Lower leg skin (tissue), 4 donors: ENCODE measurements at regions not wholly inside any gene's neighbourhood (a gene's known extent, or its start where the extent isn't known, plus 50 kb on each side); places are given as distances from the start of the nearest gene placed in this dataset.

Source experiments
- DNase-seq, 2 donors: peaks; one replicate each; pipeline ENCODE4 v3.0.0-alpha.2; 2019; ENCODE audit warnings: low spot score in 2 of 2
- H3K4me3 ChIP-seq: fragments of 200-600 bp; sonication (generic); 2 replicates; pipeline ENCODE4 v1.5.1; 2017; ENCODE audit warnings: mild to moderate bottlenecking, low read depth; ENCODE audit not compliant: poor library complexity, severe bottlenecking
- POLR2A ChIP-seq, 2 donors: fragments of 450-650 bp; IDR thresholded peaks; one replicate each; pipeline ENCODE4 v1.6.1; 2016 to 2017; ENCODE audit warnings: antibody characterized with exemption in 2 of 2, mild to moderate bottlenecking in 1 of 2, moderate library complexity in 1 of 2
- WGBS, 2 donors: methylation state at CpG; one replicate each; pipeline ENCODE4 v1.1.5; 2018; 5-methylcytosine and 5-hydroxymethylcytosine counted together
- intact Hi-C: fragments of 100-400 bp; cut with DNase I; formaldehyde crosslinking; loops from one replicate; pipeline ENCODE4 v1.15.0; 2023; ENCODE audit warnings: low total_unique reads
- TF ChIP-seq, protein P1 (sequence below), 3 donors: fragments of 450-650 bp; IDR thresholded peaks; one replicate each; pipeline ENCODE4 v1.5.1; 2016; ENCODE audit warnings: antibody characterized with exemption in 3 of 3, mild to moderate bottlenecking in 3 of 3, moderate library complexity in 2 of 3

GRCh38 chr5:103895738-103896137 is 333.1 kb upstream of the NUDT12 start:
- no peak for DNase-seq
- H3K4me3 ChIP-seq: no peak overlapping the region
- TF ChIP-seq, protein P1, sequence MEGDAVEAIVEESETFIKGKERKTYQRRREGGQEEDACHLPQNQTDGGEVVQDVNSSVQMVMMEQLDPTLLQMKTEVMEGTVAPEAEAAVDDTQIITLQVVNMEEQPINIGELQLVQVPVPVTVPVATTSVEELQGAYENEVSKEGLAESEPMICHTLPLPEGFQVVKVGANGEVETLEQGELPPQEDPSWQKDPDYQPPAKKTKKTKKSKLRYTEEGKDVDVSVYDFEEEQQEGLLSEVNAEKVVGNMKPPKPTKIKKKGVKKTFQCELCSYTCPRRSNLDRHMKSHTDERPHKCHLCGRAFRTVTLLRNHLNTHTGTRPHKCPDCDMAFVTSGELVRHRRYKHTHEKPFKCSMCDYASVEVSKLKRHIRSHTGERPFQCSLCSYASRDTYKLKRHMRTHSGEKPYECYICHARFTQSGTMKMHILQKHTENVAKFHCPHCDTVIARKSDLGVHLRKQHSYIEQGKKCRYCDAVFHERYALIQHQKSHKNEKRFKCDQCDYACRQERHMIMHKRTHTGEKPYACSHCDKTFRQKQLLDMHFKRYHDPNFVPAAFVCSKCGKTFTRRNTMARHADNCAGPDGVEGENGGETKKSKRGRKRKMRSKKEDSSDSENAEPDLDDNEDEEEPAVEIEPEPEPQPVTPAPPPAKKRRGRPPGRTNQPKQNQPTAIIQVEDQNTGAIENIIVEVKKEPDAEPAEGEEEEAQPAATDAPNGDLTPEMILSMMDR (IDR thresholded peaks at IDR 0.05): no peak
- no peak for TF ChIP-seq POLR2A (IDR thresholded peaks at IDR 0.05)
- WGBS, 2 donors: 83 to 96% methylated on average over 2 of the region's 2 CpGs
- intact Hi-C loops: no loop called here

GRCh38 chr5:103894882-103895281 is 332.3 kb upstream of the NUDT12 start:
- no peak for DNase-seq
- TF ChIP-seq, protein P1 (IDR thresholded peaks at IDR 0.05): no peak
- TF ChIP-seq POLR2A (IDR thresholded peaks at IDR 0.05): no peak

GRCh38 chr5:103891151-103891550 is 328.6 kb upstream of the NUDT12 start:
- intact Hi-C loops: no loop called here
- TF ChIP-seq, protein P1 (IDR thresholded peaks at IDR 0.05): no peak
- no peak for TF ChIP-seq POLR2A (IDR thresholded peaks at IDR 0.05)
- 62 to 68% methylated on average over 2 of the region's 2 CpGs for WGBS, 2 donors
- H3K4me3 ChIP-seq: no peak overlapping the region
- no peak for DNase-seq

More at GRCh38 chr5:103894882-103895281, 332.3 kb upstream of the NUDT12 start:
- intact Hi-C loops: no loop called here
- H3K4me3 ChIP-seq: no peak overlapping the region

- no peak overlapping the region for H3K4me3 ChIP-seq
- WGBS, 2 donors: 64 to 79% methylated on average over 1 of the region's 1 CpG
- DNase-seq: no peak
- intact Hi-C loops: no loop called here
- TF ChIP-seq POLR2A (IDR thresholded peaks at IDR 0.05): no peak
- TF ChIP-seq, protein P1 (IDR thresholded peaks at IDR 0.05): no peak
Measured at GRCh38 chr5:103890313-103890712, 327.7 kb upstream of the NUDT12 start.

- no peak for DNase-seq
- intact Hi-C loops: no loop called here
- 75 to 77% methylated on average over 2 of the region's 2 CpGs for WGBS, 2 donors
- TF ChIP-seq, protein P1 (IDR thresholded peaks at IDR 0.05): no peak
- no peak for TF ChIP-seq POLR2A (IDR thresholded peaks at IDR 0.05)
- no peak overlapping the region for H3K4me3 ChIP-seq
Measured at GRCh38 chr5:103889500-103890209, 327.1 kb upstream of the NUDT12 start.

DNA sequence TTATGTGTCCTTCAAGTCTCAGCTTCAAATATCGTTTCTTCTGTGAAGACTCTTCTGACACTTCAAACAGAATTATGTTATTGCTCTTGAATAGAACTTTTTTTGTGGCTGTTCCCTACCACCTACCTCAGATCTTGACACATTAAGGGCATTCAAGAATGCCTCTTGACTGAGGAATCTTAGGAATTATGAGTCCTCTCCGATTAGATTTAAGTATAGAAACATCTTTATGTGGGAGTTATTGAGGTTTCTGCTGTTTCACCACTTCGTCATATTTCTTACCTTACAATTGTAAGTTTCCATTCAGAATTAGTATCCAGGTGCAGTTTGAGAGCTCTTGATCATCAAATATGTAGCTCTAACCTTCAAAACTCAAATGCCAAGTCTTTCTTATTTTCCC is 324.2 kb upstream of the NUDT12 start:
- intact Hi-C loops: no loop called here
- 78 to 82% methylated on average over 3 of the region's 3 CpGs for WGBS, 2 donors
- TF ChIP-seq, protein P1 (IDR thresholded peaks at IDR 0.05): no peak
- no peak for TF ChIP-seq POLR2A (IDR thresholded peaks at IDR 0.05)
- DNase-seq: no peak
- H3K4me3 ChIP-seq: no peak overlapping the region
